HuH-7.5 (cell line): ENCODE measurements at regions not wholly inside any gene's neighbourhood (a gene's known extent, or its start where the extent isn't known, plus 50 kb on each side); places are given as distances from the start of the nearest gene placed in this dataset.

Experiments
- DNase-seq: peaks from one replicate; pipeline ENCODE4 v3.0.0; 2011; ENCODE audit warnings: low spot score

DNA sequence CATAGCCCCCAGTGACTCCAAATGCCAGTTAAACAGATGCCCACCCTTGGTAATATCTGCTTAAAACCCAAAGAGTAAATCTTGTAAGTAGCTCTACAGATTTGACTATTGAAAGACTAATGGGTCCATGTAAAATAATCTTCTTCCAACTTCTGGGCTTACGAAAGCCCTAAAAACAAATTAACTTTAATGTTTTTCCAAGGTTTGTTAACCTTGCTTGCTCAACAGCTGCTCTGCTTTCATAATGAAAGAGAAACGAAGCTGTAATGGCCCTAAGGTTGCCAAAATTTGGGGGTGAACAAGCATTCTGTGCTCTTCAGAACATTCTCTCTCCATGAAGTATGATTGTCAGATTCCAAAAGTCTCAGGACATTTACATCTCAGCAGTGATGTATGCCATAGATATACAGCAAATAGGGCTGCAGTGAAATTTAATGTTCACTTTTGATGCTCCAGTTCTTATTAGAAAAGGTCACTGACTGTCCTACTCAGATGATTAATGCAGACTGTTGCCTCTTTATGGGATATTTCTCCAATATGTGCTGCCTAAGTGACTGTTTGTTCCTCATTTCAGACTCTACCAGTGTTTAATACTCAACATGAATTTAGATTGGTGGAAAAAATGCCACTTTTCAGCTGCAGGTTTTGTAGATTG lies 436.3 kb upstream of the CHST9 start:
- DNase-seq = no peak

DNA sequence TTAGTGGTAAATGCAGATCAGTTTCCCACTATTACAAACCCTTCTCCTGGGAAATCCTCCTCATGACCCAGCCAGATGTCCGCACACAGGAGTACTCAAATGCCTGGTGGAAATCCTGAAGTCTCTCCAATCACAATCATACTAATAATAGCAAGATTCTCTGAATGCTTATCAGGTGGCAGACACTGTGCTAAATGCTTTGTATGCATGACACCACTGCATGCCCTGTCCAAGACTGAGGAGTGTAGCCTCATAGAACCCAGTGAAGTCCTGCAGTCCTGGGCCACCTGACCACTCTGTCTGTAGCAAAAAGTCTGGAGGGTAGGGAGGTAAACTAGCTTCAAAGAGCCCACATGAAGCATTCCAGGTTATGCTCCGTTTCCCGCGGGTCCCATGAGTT lies 434.8 kb upstream of the CHST9 start:
- DNase-seq = no peak

DNA sequence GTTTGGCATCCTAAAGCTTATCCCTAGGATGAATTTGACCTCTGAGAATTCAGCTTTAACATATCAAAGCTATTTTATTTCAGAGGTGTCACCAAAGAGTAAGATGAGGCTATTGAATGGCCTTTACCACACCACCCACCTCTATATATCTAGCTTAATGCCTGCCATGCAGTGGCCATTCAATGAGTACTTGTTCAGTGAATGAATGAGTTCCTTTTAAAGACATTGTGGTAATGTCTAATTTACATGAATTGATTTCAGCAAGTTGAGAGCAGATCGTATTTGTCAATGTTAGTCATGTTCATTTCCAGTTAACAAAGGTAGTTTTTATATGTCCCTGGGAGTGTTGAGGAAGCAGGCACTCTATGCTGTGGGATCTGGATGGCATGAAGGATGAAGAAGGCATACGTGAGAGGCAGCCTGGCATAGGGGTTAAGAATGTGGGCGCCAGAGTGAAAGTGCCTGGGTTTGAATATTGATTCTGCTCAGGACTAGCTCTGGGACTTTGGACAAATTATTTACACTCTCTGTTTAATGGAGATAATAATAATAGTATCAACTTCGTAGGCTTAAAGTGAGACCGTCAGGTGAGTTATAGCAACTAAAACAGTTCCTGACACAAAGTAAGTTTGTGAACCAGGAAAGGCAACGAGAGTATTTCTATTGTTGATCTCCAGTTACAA lies 434.1 kb upstream of the CHST9 start:
- DNase-seq = no peak

DNA sequence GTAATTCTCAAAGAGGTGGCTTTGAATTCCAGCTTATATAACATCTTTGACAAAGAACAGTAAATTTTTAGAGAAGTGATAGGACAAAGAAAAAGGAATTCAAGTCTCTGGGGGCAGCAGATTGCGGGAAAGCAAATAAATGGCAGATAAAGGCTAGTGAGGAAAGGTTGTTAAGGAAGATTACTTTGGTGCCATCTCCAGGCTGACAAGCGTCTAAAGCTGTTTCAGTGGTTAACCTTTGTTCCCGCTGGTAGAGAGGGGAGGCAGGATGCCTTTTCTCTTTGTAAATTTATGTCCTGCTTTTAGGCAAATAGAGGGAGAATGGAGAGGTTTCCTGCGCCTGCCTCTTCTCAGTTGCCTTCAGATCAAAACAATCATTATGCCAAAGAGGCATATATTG lies 431.2 kb upstream of the CHST9 start:
- DNase-seq = no peak

DNA sequence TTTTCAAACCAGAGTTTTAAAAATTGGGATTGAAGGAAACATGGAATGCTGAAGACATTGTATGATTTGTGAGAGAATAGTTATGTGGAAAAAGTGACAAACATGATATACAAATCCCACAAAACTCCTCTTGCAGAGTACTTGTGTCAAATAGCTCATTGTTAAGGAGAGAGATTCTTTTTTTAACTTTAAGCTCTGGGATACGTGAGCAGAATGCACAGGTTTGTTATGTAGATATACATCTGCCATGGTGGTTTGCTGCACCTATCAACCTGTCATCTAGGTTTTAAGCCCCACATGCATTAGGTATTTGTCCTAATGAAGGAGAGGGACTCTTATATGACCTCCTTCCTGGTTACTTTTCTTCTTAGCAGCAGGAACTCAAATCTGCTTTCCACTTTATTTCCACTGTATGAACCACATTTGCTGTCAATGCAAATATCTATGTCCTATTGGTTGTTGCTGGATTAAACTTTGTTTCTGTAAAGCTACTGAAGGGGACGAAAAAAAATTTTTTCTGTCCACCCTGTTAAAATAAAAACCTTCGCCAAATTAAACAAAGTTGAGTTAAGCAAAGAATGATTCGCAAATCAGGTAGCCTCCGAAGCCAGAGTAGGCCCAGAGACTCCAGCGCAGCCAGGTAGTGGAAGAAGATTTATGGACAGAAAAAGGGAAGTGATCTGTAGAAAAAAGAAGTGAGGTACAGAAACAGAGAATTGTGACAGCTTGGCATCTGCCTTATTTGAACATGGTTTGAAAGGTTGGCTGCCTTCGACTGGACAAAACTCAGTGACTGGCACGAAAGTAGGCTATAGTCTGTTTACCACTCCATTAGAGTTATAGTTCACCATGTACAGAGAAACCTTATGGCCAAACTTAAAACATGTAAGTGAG lies 430.1 kb upstream of the CHST9 start:
- no peak for DNase-seq

DNA sequence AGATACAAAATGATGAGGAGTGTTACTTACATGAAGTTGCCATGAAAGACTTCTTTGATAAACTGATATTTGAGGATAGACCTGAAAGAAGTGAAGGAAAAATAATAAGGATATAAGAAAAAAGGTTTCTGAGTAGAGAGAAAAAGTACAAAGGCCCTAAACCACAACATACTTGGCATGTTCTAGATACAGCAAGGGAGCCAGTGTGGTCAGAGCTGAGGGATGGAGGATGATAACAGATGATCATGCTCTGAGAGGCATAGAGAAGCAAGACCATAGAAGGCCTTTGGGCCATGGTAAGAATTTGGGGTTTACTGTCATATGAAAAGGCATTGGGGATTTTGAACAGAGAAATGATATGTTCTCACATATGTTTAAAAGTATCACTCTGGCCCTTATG lies 424.1 kb upstream of the CHST9 start:
- DNase-seq = no peak

DNA sequence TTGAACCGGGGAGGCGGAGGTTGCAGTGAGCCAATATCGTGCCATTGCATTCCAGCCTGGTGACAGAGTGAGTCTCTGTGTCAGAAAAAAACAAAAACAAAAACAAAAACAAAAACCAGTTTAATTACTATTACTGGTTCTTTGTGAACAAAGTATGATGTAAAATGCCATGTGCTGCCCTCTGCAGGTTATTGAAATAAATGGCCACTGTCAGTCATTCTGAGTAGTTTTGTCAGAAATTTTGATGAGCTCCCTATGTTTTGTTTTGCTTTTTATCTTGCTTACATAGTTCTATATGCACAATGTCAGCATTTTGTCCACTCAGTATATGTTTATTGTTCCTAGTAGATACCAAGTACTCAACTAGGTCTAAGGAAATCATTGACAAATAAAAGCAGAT lies 423.6 kb upstream of the CHST9 start:
- DNase-seq = no peak

DNA sequence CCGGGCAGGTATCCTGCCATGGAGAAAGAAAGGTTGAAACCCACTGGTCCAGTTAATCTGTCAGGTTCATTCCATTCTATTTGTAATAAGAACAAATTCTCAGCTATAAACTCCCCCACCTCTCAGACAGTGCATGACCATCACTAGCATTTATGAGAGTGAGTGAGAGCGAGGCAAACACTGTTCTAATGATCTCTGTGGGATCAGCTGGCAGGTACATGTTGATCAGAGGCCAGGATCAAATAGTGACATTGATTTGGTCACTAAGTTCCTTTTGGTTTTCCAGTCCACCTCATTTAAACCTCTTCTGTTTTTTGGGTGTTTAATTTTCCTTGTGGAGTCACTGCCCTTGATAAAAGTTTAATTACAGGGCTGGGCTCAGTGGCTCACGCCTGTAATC lies 423.1 kb upstream of the CHST9 start:
- no peak for DNase-seq

DNA sequence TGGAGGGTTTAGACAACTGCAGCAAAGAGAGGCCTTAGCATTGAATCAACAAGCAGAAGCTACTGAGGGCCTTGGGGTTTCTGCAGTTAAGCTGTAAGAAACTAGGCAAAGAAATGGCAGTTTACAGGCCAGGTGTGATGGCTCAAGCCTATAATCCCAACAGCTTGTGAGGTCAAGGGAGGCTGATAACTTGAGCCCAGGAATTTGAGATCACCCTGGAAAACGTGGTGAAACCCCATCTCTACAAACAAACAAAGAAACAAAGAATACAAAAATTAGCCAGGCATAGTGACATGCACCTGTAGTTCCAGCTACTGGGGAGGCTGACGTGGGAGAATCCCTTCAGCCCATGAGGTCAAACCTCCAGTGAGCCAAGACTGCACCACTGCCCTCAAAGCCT lies 421.6 kb upstream of the CHST9 start:
- DNase-seq = no peak

DNA sequence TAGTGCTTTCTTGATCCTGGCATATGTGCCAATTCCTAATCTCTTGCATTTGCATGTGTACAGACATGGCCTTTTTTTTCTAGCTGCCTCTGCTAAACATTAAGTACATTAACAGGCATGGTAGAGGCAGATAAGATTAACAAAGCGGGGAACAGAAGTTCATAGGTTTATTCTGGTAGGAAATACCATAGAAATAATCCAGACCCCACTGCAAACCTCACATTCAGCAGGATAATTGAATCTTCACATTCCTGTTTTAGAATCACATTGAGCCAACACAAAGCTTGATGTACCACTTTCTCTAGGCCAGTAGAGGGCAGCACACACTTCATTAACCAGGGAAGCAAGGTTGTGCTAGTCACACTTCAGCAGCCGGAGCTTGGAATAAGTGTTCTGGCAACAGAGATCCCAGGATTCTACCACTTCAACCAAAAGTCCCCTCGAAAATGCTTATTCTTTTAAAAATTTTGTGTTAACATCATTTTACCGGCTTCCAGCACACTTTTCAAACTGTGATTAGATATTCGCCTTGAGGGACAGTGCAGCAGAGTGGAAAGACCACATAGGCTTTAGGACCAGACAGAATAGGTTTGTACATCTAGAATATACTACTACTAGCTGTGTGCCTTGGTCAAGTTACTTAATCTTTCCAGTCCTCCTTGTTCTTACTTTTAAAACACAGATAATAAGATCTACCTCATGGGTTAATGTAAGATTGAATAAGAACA lies 420.2 kb upstream of the CHST9 start:
- DNase-seq = peak; percentile 6

DNA sequence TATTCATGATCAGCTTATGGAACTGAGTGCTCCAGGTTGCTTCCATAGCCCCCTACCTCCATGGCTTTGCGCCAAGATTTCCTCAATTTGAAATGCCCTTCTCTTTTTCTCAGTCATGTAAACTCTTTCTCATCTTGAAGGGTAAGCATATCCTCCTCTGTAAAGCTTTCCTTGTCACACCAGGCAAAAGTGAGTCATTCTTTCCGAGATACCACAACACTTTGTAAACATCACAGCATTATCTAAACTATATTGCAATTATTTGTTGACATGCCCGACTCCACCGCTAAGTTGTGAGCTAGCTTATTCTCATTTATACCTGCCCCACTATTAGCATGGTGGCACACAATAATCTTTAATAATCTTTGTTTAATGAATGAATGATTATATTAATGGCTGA lies 419.5 kb upstream of the CHST9 start:
- DNase-seq = no peak

DNA sequence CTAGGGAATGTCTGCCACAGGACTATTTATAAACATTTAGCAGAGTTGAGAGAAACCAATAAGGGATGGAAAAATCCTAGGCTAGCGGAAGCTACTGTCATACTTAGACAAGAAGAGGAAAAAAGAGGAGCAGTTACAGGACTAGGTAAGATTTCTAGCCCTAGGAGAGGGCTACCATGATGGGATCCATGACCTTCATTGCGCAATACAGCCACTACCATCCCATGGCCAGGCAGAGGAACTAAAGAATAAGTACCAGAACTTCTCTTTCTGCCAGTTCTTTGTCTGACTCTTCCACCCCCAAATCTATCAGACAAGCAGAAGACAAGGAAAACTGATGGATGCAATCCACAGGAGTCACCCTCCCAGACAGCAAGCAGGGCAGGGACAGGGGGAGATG lies 417.0 kb upstream of the CHST9 start:
- no peak for DNase-seq

DNA sequence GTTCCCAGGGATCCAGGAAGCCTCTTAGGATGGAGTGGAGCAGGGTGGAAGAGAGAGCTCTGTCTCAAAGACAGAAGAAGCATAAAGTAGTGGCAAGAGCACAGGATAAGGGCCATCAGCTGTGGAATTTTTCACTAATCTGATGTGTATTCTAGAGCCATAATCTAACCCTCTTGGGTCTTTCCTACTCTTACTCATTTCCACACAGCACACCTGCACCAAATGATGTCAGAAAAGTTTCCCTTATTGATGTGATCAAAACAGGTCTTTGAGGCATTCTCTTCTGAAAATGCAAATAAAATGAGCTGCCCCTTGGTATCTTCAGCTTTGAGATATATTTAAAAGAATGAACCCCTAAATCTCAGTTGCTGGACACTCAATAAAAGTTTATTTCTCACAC lies 415.1 kb upstream of the CHST9 start:
- DNase-seq = no peak

DNA sequence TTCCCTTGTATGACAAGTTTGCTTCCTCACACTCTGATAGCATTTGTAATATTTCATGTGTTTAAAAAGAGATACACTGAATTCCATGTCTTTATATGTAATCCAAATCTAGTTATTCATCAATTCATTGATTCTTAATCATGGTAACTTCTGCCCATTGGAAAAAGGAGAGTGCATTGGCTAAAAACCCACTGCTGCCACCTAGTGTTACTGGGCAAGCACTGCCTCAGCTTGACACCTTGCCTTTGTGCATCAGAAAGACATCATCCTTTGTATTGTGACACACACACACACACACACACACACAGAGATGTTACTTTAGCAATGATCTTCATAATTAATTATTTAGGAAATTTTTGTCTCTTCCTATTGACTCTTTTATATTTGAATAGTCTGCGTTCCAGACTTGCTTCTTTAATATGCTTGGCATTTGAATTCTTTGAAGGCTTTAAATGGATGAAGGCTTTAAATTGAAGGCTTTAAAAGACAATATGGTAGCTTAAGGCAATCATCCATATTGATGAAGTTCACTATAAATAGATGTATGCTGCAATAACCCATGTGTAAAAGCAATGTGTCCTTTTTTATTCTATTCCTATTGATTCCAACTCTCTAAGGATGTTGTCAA lies 414.2 kb upstream of the CHST9 start:
- DNase-seq = no peak

DNA sequence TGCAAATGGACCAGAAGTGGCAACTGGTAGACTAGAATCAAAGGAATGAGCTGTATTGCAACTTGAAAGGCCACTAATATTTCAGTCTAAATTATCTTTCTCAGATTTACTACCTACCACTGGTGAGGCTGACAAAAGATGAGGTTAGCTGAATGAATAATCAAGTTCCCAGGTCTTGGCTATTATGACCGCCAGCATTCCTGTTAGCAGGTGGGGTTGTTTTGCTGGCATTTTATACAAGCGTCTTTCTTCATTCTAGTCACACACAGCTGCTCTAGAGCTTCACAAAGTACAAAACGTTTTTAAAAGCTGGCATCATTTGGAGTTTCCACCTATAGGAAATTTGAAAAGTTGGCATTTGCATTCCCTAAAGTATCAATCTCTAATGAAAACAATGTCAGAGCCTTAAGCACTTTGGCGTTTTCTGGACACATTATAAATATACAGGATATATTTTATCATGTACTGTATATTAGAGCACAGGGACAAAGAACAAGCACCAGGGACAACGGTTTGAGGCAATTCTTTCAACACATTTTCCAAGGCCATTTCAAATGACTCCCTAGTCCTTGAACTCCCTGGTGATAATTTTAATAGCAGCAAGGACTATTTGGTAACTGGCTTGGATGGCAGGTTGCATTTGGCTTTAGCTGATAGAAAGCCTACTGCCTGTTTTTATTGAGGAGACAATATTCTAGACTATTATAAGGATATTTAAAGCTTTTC lies 410.2 kb upstream of the CHST9 start:
- no peak for DNase-seq

DNA sequence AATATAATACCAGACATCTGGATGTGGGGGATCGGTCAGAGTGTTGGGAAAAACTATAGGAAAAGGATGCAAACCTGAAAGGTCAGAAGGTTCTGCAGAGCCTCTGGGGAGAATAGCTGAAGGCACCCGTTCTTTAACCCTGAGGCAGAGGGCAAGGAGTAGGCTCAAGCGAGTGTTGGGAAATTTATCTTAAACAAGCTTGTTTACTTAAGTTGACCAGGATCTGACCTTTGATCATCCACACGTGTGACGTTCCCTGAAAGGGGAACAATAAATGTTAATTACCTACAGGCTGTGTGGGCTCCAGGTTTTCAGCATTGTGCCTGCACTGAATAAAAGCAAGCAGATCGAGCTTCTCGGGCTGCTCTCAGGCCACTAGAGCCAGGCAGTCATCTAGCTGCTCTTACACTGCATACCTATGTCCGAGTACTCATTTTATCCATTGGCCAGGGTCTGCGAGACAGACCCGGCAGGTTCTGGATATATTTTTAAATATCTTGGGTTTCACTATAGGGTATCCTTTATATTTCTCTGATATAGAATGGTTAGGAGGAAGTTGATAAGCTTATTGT lies 400.6 kb upstream of the CHST9 start:
- DNase-seq = no peak

DNA sequence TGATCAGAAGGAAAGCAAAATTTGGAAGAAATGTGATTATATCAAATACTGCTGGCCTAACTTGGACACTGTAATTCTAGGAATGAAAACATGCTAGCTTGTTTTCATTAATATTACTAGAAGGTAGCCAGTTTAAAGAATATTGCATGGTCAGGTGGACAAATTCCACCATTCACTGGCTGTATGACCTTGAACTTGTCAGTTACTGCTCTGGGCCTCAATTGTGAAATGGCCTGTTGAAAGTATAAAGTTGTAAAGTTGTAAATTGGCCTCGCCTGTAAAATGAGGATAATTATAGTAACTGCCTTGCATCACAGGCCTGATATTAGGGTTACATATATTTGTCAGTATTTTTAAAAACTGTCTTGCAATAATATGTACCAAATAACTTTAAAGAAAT lies 398.4 kb upstream of the CHST9 start:
- no peak for DNase-seq

DNA sequence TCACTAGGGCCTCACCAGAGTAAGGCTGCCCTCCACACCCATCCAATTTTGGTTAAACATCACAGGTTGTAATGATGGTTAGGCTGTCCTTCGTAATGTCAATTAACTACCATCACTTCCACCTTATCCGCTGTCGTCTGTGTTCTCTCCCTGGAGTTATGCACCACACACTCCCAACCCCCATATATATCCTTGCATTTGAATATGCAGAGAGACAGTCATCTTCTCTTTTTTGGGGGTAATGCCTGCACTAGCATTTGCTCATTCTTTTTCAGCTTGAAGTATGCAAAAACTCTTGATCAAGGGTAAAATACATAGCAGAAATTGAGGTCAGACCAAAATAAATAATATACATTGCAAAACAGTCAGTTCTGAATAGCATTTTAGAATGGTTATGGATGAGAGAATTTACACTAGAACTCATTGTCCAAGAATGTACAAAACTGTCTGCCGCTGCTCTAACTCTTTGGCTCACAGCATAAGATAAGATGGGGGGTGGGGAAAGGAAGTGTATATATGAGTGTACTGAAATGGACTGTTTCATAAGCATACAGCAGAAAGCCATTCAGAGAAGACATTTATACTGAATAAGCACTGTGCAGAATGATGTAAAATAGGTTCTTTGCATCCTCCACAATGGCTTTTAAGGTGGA lies 397.8 kb upstream of the CHST9 start:
- no peak for DNase-seq

DNA sequence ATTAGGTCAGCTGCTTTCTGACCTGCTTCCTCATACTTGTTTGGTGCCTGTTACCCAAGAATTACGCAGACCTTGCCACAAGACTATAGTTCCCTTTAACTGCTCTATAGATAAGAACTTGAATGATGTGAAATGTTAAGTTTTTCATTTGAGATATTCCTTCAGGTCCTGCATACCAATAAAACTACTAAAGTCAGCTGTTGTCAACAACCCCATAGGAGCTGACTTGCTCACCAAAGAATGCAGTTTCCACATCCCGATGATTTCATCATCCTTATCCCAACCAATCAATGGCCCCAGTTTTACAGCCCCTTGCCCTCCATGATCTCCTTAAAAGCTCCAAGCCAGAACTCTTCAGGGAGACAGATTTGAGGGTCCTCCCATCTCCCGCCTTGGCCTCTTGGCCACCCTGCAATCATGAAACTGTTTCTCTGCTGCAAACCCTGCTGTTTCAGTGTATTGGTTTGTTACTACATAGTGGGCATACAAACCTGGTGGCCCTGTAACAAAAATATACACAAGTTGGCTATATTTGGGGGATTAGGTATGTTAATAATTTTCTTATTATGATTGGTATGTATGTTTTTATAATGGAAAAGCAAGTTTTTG lies 396.3 kb upstream of the CHST9 start:
- peak; percentile 4 for DNase-seq

DNA sequence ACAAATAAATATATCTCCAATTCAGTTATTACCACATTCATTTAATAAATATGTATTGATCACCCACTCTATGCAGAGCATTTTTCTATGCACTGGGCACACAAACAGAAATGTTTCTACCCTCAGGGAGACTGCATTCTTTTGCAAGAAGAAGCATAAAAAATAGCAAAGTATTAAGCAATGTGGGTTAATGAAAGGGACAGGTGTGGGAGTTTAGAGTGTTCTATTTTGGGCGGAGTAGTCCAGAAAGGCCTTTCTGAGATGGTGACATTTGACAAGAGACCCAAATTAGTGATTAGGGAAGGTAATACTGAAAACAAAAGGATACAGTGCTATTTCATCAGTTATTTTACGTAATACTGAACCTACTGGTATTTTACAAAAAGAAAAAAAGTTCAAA lies 394.3 kb upstream of the CHST9 start:
- DNase-seq = no peak
